ENCODE measurements at regions not wholly inside any gene's neighbourhood (a gene's known extent, or its start where the extent isn't known, plus 50 kb on each side); places are given as distances from the start of the nearest gene placed in this dataset.

GRCh38 chr5:158033724-158034123 lies 174.8 kb upstream of the CLINT1 start:
- ChIA-PET POLR2A (no interaction called here), CTCF (interaction anchor here (0.6 kb wide), 2 partner anchors 24 to 33 kb away, joined by 3 read pairs; no protein-coding TSS in a partner anchor)
- Mint-ChIP-seq H3K9me3 (ENCODE audit: unreplicated experiment) (peaks cover 10% of the 10 kb centered on the region), H3K36me3 (ENCODE audit: insufficient read depth, unreplicated experiment) (no peaks in the 10 kb centered on the region), H3K4me1 (ENCODE audit: insufficient read depth, unreplicated experiment) (no peaks in the 10 kb centered on the region), H3K27me3 (ENCODE audit: insufficient read depth, unreplicated experiment) (no peaks in the 10 kb centered on the region), H3K27ac (ENCODE audit: low read depth, unreplicated experiment) (no peak overlapping the region), H3K4me3 (ENCODE audit: unreplicated experiment) (no peak overlapping the region)
- BruUV-seq (replicated peaks), result no TSS peak
- intact Hi-C loops (cut with micrococcal nuclease), result no loop called here
- TF ChIP-seq, protein P1, sequence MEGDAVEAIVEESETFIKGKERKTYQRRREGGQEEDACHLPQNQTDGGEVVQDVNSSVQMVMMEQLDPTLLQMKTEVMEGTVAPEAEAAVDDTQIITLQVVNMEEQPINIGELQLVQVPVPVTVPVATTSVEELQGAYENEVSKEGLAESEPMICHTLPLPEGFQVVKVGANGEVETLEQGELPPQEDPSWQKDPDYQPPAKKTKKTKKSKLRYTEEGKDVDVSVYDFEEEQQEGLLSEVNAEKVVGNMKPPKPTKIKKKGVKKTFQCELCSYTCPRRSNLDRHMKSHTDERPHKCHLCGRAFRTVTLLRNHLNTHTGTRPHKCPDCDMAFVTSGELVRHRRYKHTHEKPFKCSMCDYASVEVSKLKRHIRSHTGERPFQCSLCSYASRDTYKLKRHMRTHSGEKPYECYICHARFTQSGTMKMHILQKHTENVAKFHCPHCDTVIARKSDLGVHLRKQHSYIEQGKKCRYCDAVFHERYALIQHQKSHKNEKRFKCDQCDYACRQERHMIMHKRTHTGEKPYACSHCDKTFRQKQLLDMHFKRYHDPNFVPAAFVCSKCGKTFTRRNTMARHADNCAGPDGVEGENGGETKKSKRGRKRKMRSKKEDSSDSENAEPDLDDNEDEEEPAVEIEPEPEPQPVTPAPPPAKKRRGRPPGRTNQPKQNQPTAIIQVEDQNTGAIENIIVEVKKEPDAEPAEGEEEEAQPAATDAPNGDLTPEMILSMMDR (IDR thresholded peaks at IDR 0.05; ENCODE audit: unreplicated experiment), result no peak
- DNase-seq (ENCODE audit: unreplicated experiment), result no peak

GRCh38 chr5:158033076-158033475 lies 174.1 kb upstream of the CLINT1 start:
- Mint-ChIP-seq H3K9me3 (ENCODE audit: unreplicated experiment) (peaks cover 10% of the 10 kb centered on the region), H3K4me1 (ENCODE audit: insufficient read depth, unreplicated experiment) (no peaks in the 10 kb centered on the region), H3K36me3 (ENCODE audit: insufficient read depth, unreplicated experiment) (no peaks in the 10 kb centered on the region), H3K27me3 (ENCODE audit: insufficient read depth, unreplicated experiment) (no peaks in the 10 kb centered on the region), H3K4me3 (ENCODE audit: unreplicated experiment) (no peak overlapping the region), H3K27ac (ENCODE audit: low read depth, unreplicated experiment) (no peak overlapping the region)
- TF ChIP-seq, protein P1 (IDR thresholded peaks at IDR 0.05; ENCODE audit: unreplicated experiment), result no peak
- POLR2A ChIA-PET, result no interaction called here
- intact Hi-C loops (cut with micrococcal nuclease), result no loop called here
- BruUV-seq (replicated peaks), result no TSS peak
- CTCF ChIA-PET, result interaction anchor here (0.6 to 0.9 kb wide), 2 partner anchors 9 to 25 kb away, joined by 3 read pairs; no protein-coding TSS in a partner anchor
- no peak for DNase-seq (ENCODE audit: unreplicated experiment)

DNA sequence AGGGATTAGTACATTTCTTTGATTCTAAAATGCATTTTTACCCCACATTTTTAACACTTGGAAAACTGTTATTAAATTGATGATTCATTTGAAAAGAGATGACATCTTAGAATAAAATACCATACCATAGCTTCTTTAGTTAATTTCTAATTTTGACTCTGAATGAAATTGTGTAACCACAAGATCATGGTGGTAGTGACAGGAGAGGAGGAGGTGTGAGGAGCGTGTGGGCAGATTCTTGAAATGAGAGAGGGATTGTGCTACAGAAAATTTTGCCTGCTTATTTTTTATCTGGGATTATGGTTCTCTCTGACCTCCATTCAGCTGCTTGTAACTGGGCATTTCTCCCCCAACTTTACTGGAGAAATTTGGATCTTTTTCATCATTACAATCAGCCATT lies 173.3 kb upstream of the CLINT1 start:
- ChIA-PET CTCF (interaction anchor here (0.7 to 1.0 kb wide), 4 partner anchors 8 to 664 kb away, joined by 3 read pairs; no protein-coding TSS in a partner anchor), POLR2A (no interaction called here)
- no peak overlapping the region for H3K4me3 Mint-ChIP-seq (ENCODE audit: unreplicated experiment)
- TF ChIP-seq, protein P1 (IDR thresholded peaks at IDR 0.05; ENCODE audit: unreplicated experiment), result no peak
- intact Hi-C loops (cut with micrococcal nuclease), result no loop called here
- no peak overlapping the region for H3K27ac Mint-ChIP-seq (ENCODE audit: low read depth, unreplicated experiment)
- H3K27me3 Mint-ChIP-seq (ENCODE audit: insufficient read depth, unreplicated experiment), result no peaks in the 10 kb centered on the region
- H3K9me3 Mint-ChIP-seq (ENCODE audit: unreplicated experiment), result peaks cover 10% of the 10 kb centered on the region
- H3K36me3 Mint-ChIP-seq (ENCODE audit: insufficient read depth, unreplicated experiment), result no peaks in the 10 kb centered on the region
- no peak for DNase-seq (ENCODE audit: unreplicated experiment)
- no TSS peak for BruUV-seq (replicated peaks)
- H3K4me1 Mint-ChIP-seq (ENCODE audit: insufficient read depth, unreplicated experiment), result no peaks in the 10 kb centered on the region

- BruUV-seq (replicated peaks), result no TSS peak
- H3K27me3 Mint-ChIP-seq (ENCODE audit: insufficient read depth, unreplicated experiment), result no peaks in the 10 kb centered on the region
These were observed 169.1 kb upstream of the CLINT1 start for GRCh38 chr5:158027806-158028775.

More at GRCh38 chr5:158027806-158028775, 169.1 kb upstream of the CLINT1 start:
- TF ChIP-seq, protein P1 (IDR thresholded peaks at IDR 0.05; ENCODE audit: unreplicated experiment), result no peak
- no peaks in the 10 kb centered on the region for H3K36me3 Mint-ChIP-seq (ENCODE audit: insufficient read depth, unreplicated experiment)
- POLR2A ChIA-PET, result interaction anchor here (0.5 to 1.4 kb wide), 2 partner anchors 32 to 1183 kb away, joined by 3 to 4 read pairs; no protein-coding TSS in a partner anchor
- intact Hi-C loops (cut with micrococcal nuclease), result no loop called here
- peaks cover 6% of the 10 kb centered on the region for H3K9me3 Mint-ChIP-seq (ENCODE audit: unreplicated experiment)
- CTCF ChIA-PET, result interaction anchor here (0.9 kb wide), 1 partner anchor 47 kb away, joined by 5 read pairs; no protein-coding TSS in a partner anchor
- H3K4me3 Mint-ChIP-seq (ENCODE audit: unreplicated experiment), result no peak overlapping the region
- H3K4me1 Mint-ChIP-seq (ENCODE audit: insufficient read depth, unreplicated experiment), result peaks cover 5% of the 10 kb centered on the region
- no peak for DNase-seq (ENCODE audit: unreplicated experiment)
- no peak overlapping the region for H3K27ac Mint-ChIP-seq (ENCODE audit: low read depth, unreplicated experiment)
